ENCODE measurements at regions not wholly inside any gene's neighbourhood (a gene's known extent, or its start where the extent isn't known, plus 50 kb on each side); places are given as distances from the start of the nearest gene placed in this dataset.

DNA sequence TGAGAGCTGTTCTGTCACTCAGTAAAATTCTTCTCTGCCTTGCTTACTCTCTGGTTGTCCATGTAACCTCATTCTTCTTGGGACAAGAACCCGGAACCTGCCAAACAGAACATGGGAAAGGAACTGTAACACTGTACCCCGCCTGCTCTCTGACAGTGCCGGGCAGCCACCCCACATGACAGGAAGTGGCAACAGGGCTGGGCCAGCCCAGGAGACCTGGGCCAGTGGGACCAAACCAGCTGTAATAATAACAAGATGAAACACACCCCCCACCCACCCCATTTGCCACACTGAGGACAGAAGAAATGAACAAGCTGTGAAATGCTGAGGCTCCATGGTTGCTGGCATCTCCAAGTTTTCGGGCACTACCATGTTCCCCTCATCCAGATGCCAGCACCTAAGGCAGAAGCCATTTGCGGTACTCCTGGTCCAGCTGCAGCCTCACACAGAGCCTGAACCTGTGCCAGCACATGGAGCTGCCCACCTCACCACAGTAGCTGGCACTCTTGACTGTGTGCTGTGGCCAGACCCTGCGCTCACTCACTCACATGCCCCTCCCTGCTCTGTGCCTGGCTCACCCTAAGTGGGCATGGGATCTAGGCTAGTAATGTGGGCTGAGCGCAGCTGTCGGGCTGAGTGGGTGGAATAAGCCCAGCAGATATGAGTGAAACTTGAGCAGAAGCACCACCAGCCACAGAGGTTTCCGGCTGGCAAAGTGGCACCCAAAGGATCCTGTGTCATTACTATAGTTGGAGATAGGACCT, 126.2 kb upstream of the UGT8 start:
- H3K4ac ChIP-seq (replicated peaks; ENCODE audit: insufficient read length, low read depth, low read length) = no peak overlapping the region

More for the DNA sequence above, 126.2 kb upstream of the UGT8 start:
- Histone ChIP-seq H2BK120ac (replicated peaks; ENCODE audit: low read depth, low read length) (no peak overlapping the region), H2AFZ (ENCODE audit: low read length) (no peak overlapping the region), H3K56ac (replicated peaks; ENCODE audit: insufficient read length, low read depth, low read length) (no peak overlapping the region), H4K8ac (ENCODE audit: extremely low read depth, insufficient read depth, low read length) (peak overlapping the region; percentile 41; the same call in 1 of the 2 replicates), H3K23ac (ENCODE audit: insufficient read length) (no peak overlapping the region), H2BK12ac (ENCODE audit: low read depth, low read length) (no peak overlapping the region), H2BK20ac (ENCODE audit: low read length) (no peak overlapping the region), H4K91ac (replicated peaks; ENCODE audit: insufficient read length, low read length) (no peak overlapping the region), H2AK5ac (ENCODE audit: low read depth, low read length) (0 out of 2 replicates have a peak overlapping the region, but pooled peaks have one; percentile 71), H2BK5ac (ENCODE audit: low read depth, low read length) (no peak overlapping the region), H3K18ac (ENCODE audit: extremely low read depth, low read length) (no peak overlapping the region), H3K36me3 (ENCODE audit: control insufficient read depth in 2 of 4, insufficient read depth in 4 of 4, low read length in 3 of 4) (no peaks in the 10 kb centered on the region), H3K27ac (ENCODE audit: low read depth, low read length) (no peak overlapping the region), H3K79me1 (ENCODE audit: low read depth, low read length) (no peaks in the 10 kb centered on the region), H3K4me3 (ENCODE audit: extremely low read depth in 1 of 4, insufficient read depth in 2 of 4, low read depth in 3 of 4, low read length in 4 of 4) (no peak overlapping the region), H3K27me3 (replicated peaks in 1 of 4; ENCODE audit: control insufficient read depth in 3 of 4, extremely low read depth in 1 of 4, insufficient read depth in 3 of 4, low read length in 3 of 4) (no peaks in the 10 kb centered on the region), H3K9ac (replicated peaks in 1 of 4; ENCODE audit: extremely low read depth in 1 of 4, low read depth in 3 of 4, low read length in 3 of 4) (no peak overlapping the region), H2BK15ac (ENCODE audit: low read length) (0 out of 2 replicates have a peak overlapping the region, but pooled peaks have one; percentile 49), H3K9me3 (ENCODE audit: insufficient read depth in 2 of 2, low read depth in 1 of 2, low read length in 1 of 2) (no peaks in the 10 kb centered on the region), H3K4me1 (replicated peaks in 1 of 4; ENCODE audit: control insufficient read depth in 3 of 4, insufficient read depth in 4 of 4, low read length in 3 of 4) (peaks cover 0 to 3% (median 0%) of the 10 kb centered on the region in 4 experiments; a peak in 1 of 7 replicates), H3K14ac (ENCODE audit: insufficient read length) (no peak overlapping the region), H3K79me2 (ENCODE audit: control insufficient read depth in 1 of 2, insufficient read depth in 2 of 2, low read length in 2 of 2) (no peaks in the 10 kb centered on the region), H4K20me1 (replicated peaks in 1 of 2; ENCODE audit: control insufficient read depth in 1 of 2, insufficient read depth in 2 of 2, low read length in 2 of 2) (no peaks in the 10 kb centered on the region), H3K4me2 (ENCODE audit: insufficient read depth in 1 of 2, low read depth in 2 of 2, low read length in 2 of 2) (no peak overlapping the region), H4K5ac (ENCODE audit: insufficient read length, low read depth, low read length) (no peak overlapping the region), H3K23me2 (ENCODE audit: low read depth, low read length) (no peaks in the 10 kb centered on the region; the same call in 1 of the 2 replicates)
- FAIRE-seq = no peak
- DNase-seq (ENCODE audit: low read depth in 1 of 2, low spot score in 2 of 2) = no peak
- ChIA-PET POLR2A (ENCODE audit: partially characterized antibody) (interaction anchor here (0.6 kb wide), 1 partner anchor 14 kb away, joined by 3 read pairs; no protein-coding TSS in a partner anchor), CTCF (ENCODE audit: partially characterized antibody) (no interaction called here)
- 94% methylated on average over 9 of the region's 9 CpGs; no CpG with 5 or more reads in 1 of the 2 experiments for WGBS, 2 experiments (ENCODE audit: extremely low coverage in 1 of 2, insufficient coverage in 1 of 2, insufficient read length in 1 of 2, insufficient replicate concordance in 2 of 2, low coverage in 1 of 2, low lambda C conversion rate in 2 of 2, missing lambda C conversion rate in 1 of 2)
- TF ChIP-seq SP4 (IDR thresholded peaks at IDR 0.05; ENCODE audit: low read length) (no peak), FOSL1 (IDR thresholded peaks at IDR 0.05; ENCODE audit: insufficient read depth, low read depth, low read length) (no peak), GTF2F1 (IDR thresholded peaks at IDR 0.05; ENCODE audit: borderline replicate concordance, low read depth, low read length) (no peak), TAF1 (IDR thresholded peaks at IDR 0.05; ENCODE audit: low read depth, low read length) (no peak), BRCA1 (IDR thresholded peaks at IDR 0.05; ENCODE audit: low read depth, low read length) (no peak), RAD21 (IDR thresholded peaks at IDR 0.05 in 1 of 2, conservative IDR thresholded peaks at IDR 0.05 in 1 of 2; ENCODE audit: low read depth in 2 of 2, low read length in 2 of 2) (no peak)

All from H1 (cell line).